Spleen (tissue), 7 donors: ENCODE measurements at regions not wholly inside any gene's neighbourhood (a gene's known extent, or its start where the extent isn't known, plus 50 kb on each side); places are given as distances from the start of the nearest gene placed in this dataset.

Experiments
- POLR2A ChIP-seq, 3 donors: fragments of 450-650 bp; IDR thresholded peaks; one replicate each; pipeline ENCODE4 v1.5.1; 2017; ENCODE audit warnings: antibody characterized with exemption in 3 of 3, mild to moderate bottlenecking in 1 of 3
- POLR2AphosphoS5 ChIP-seq, 3 donors: sonication (generic); formaldehyde crosslinking; IDR thresholded peaks; one replicate each; pipeline ENCODE4 v1.5.1; 2017; ENCODE audit warnings: antibody characterized with exemption in 3 of 3
- TF ChIP-seq, protein P1 (sequence below), 11 experiments: fragments of 200-600 bp in 7 of 11; fragments of 450-650 bp in 4 of 11; sonication (generic) in 4 of 11; IDR thresholded peaks in 8 of 11; conservative IDR thresholded peaks in 3 of 11; 1 replicate in 7 of 11; 2 replicates in 4 of 11; pipeline versions ENCODE4 v1.4.0 to v1.8.0; 2016 to 2021; ENCODE audit warnings: antibody characterized with exemption in 11 of 11, inconsistent platforms in 4 of 11, mild to moderate bottlenecking in 1 of 11
- donor health status: DM: no; HTN: no; CAD: no; lungs with moderate emphysema.
- donor health status: DM: no; HTN: no; CAD: no.
- donor health status: DM: no; HTN: no; CAD: no.

GRCh38 chr1:118503752-118504151, 318.7 kb upstream of the SPAG17 start:
- TF ChIP-seq, protein P1, sequence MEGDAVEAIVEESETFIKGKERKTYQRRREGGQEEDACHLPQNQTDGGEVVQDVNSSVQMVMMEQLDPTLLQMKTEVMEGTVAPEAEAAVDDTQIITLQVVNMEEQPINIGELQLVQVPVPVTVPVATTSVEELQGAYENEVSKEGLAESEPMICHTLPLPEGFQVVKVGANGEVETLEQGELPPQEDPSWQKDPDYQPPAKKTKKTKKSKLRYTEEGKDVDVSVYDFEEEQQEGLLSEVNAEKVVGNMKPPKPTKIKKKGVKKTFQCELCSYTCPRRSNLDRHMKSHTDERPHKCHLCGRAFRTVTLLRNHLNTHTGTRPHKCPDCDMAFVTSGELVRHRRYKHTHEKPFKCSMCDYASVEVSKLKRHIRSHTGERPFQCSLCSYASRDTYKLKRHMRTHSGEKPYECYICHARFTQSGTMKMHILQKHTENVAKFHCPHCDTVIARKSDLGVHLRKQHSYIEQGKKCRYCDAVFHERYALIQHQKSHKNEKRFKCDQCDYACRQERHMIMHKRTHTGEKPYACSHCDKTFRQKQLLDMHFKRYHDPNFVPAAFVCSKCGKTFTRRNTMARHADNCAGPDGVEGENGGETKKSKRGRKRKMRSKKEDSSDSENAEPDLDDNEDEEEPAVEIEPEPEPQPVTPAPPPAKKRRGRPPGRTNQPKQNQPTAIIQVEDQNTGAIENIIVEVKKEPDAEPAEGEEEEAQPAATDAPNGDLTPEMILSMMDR (IDR thresholded peaks at IDR 0.05 in 8 of 11, conservative IDR thresholded peaks at IDR 0.05 in 3 of 11), result no peak
- no peak for TF ChIP-seq POLR2A (IDR thresholded peaks at IDR 0.05)
- no peak for TF ChIP-seq POLR2AphosphoS5 (IDR thresholded peaks at IDR 0.05)
